HL-60 (cell line): ENCODE measurements at regions not wholly inside any gene's neighbourhood (a gene's known extent, or its start where the extent isn't known, plus 50 kb on each side); places are given as distances from the start of the nearest gene placed in this dataset.

ENCODE experiments used
- DNase-seq, 2 experiments: peaks; one replicate each; pipeline ENCODE4 v3.0.0-alpha.2; 2010 to 2020; ENCODE audit warnings: low read depth in 1 of 2, low spot score in 1 of 2
- H3K27ac ChIP-seq: fragments of 250-450 bp; sonication (Bioruptor Pico); replicated peaks from 2 replicates; pipeline ENCODE4 v1.5.1; 2020; ENCODE audit warnings: mild to moderate bottlenecking, moderate library complexity
- H3K27me3 ChIP-seq: fragments of 250-450 bp; sonication (Bioruptor Pico); 2 replicates; pipeline ENCODE4 v1.5.1; 2021; ENCODE audit warnings: mild to moderate bottlenecking, moderate library complexity; ENCODE audit not compliant: insufficient read depth, poor library complexity, severe bottlenecking
- H3K4me3 ChIP-seq: replicated peaks from 2 replicates; pipeline ENCODE4 v1.5.1; 2011; ENCODE audit warnings: mild to moderate bottlenecking, control low read depth, low read length; ENCODE audit not compliant: insufficient read depth
- GABPA ChIP-seq: IDR thresholded peaks from 2 replicates; pipeline ENCODE4 v1.6.1; 2012; ENCODE audit warnings: low read depth
- POLR2AphosphoS5 ChIP-seq: IDR thresholded peaks from 2 replicates; pipeline ENCODE4 v1.6.1; 2012; ENCODE audit warnings: low read depth
- SPI1 ChIP-seq: IDR thresholded peaks from 2 replicates; pipeline ENCODE4 v1.6.1; 2012; ENCODE audit warnings: low read depth, mild to moderate bottlenecking, borderline replicate concordance
- TF ChIP-seq, protein P1 (sequence below): IDR thresholded peaks from 2 replicates; pipeline ENCODE4 v1.6.1; 2012; ENCODE audit warnings: low read depth; ENCODE audit not compliant: insufficient replicate concordance
- TF ChIP-seq, protein P2 (sequence below): IDR thresholded peaks from one replicate; pipeline ENCODE4 v1.5.1; 2011; ENCODE audit warnings: low read length, control low read depth, inconsistent platforms; ENCODE audit not compliant: insufficient read depth

DNA sequence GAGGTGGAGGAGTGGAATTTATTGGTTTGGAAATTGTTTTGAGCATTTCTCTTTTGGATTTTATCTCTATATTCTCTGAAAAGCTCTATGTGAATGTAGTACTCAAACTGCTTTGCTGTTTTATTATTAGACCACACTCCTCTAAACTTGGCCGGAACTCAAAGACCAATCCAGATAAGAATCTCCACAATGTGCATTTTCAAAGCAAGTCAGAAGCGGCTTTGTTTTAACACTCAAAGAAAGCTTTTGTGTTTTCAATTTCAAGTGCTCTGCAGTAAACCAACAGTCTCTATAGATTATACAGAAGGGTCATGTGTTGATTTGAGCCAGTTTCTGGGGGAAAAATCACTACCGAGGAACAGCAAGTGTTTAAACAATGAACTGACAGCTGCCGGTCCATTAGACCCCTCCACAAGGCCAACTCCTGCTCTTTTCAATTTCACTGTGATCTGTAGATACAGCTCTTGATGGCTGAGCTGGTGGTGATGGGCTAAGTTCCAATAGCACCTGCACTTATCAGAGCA, 79.4 kb downstream of the FTHL17 start:
- Histone ChIP-seq H3K27me3 (peaks cover 7% of the 10 kb centered on the region), H3K27ac (no peak overlapping the region), H3K4me3 (no peak overlapping the region)
- DNase-seq = no peak
- TF ChIP-seq POLR2AphosphoS5 = no peak
- TF ChIP-seq SPI1 = no peak
- TF ChIP-seq, protein P1, sequence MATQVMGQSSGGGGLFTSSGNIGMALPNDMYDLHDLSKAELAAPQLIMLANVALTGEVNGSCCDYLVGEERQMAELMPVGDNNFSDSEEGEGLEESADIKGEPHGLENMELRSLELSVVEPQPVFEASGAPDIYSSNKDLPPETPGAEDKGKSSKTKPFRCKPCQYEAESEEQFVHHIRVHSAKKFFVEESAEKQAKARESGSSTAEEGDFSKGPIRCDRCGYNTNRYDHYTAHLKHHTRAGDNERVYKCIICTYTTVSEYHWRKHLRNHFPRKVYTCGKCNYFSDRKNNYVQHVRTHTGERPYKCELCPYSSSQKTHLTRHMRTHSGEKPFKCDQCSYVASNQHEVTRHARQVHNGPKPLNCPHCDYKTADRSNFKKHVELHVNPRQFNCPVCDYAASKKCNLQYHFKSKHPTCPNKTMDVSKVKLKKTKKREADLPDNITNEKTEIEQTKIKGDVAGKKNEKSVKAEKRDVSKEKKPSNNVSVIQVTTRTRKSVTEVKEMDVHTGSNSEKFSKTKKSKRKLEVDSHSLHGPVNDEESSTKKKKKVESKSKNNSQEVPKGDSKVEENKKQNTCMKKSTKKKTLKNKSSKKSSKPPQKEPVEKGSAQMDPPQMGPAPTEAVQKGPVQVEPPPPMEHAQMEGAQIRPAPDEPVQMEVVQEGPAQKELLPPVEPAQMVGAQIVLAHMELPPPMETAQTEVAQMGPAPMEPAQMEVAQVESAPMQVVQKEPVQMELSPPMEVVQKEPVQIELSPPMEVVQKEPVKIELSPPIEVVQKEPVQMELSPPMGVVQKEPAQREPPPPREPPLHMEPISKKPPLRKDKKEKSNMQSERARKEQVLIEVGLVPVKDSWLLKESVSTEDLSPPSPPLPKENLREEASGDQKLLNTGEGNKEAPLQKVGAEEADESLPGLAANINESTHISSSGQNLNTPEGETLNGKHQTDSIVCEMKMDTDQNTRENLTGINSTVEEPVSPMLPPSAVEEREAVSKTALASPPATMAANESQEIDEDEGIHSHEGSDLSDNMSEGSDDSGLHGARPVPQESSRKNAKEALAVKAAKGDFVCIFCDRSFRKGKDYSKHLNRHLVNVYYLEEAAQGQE = no peak
- TF ChIP-seq, protein P2, sequence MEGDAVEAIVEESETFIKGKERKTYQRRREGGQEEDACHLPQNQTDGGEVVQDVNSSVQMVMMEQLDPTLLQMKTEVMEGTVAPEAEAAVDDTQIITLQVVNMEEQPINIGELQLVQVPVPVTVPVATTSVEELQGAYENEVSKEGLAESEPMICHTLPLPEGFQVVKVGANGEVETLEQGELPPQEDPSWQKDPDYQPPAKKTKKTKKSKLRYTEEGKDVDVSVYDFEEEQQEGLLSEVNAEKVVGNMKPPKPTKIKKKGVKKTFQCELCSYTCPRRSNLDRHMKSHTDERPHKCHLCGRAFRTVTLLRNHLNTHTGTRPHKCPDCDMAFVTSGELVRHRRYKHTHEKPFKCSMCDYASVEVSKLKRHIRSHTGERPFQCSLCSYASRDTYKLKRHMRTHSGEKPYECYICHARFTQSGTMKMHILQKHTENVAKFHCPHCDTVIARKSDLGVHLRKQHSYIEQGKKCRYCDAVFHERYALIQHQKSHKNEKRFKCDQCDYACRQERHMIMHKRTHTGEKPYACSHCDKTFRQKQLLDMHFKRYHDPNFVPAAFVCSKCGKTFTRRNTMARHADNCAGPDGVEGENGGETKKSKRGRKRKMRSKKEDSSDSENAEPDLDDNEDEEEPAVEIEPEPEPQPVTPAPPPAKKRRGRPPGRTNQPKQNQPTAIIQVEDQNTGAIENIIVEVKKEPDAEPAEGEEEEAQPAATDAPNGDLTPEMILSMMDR = no peak
- no peak for TF ChIP-seq GABPA

DNA sequence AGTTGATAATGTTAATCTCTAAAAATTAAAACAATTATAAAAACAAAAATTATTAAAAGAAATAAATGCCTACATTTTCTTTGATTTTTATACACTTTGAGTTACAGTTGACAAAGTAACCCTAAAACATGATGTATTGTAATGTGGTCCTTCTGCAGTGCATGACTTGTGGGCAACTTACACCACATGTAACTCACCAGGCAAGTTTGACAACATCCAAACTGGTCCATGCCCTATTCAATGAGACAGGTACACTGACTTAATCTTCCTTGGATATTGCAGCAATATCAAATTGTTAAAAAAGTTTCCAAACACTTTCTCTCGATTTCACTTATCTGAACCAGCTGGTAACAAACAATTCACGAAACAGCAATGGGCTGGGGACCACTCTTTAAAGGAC, 81.5 kb downstream of the FTHL17 start:
- H3K4me3 ChIP-seq = no peak overlapping the region
- peaks cover 7% of the 10 kb centered on the region for H3K27me3 ChIP-seq
- TF ChIP-seq SPI1 (no peak), POLR2AphosphoS5 (no peak), GABPA (no peak)
- TF ChIP-seq, protein P1 = no peak
- TF ChIP-seq, protein P2 = no peak
- no peak overlapping the region for H3K27ac ChIP-seq
- DNase-seq = no peak

DNA sequence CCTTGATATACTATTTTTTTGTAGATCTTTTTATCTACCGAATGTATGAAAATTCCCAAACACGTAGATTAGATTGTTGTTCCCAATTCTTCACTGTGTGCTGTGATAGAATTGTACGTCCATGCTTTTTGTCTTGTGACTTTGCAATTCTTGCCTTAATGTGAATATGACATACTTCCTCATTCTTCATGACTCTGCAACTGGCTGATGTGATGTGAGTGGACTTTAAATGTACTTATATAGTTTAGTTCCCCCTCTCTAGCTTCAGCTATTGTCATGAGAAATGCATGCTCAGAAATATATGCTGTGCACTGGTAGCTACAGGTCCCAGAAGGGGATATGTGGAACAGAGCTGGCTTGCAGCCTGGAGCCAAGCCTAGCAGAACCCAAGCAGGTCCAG, 89.4 kb downstream of the FTHL17 start:
- Histone ChIP-seq H3K27me3 (no peaks in the 10 kb centered on the region), H3K4me3 (no peak overlapping the region), H3K27ac (0 out of 2 replicates have a peak overlapping the region, but pooled peaks have one; percentile 4)
- DNase-seq = peak in 1 of 2 experiments; percentile 28
- TF ChIP-seq, protein P1 = no peak
- TF ChIP-seq POLR2AphosphoS5 (no peak), GABPA (no peak), SPI1 (no peak)
- TF ChIP-seq, protein P2 = no peak
